ENCODE measurements at regions not wholly inside any gene's neighbourhood (a gene's known extent, or its start where the extent isn't known, plus 50 kb on each side); places are given as distances from the start of the nearest gene placed in this dataset.
A peak's percentile ranks its signal among the peaks of the same experiment; 100 is the strongest.

DNA sequence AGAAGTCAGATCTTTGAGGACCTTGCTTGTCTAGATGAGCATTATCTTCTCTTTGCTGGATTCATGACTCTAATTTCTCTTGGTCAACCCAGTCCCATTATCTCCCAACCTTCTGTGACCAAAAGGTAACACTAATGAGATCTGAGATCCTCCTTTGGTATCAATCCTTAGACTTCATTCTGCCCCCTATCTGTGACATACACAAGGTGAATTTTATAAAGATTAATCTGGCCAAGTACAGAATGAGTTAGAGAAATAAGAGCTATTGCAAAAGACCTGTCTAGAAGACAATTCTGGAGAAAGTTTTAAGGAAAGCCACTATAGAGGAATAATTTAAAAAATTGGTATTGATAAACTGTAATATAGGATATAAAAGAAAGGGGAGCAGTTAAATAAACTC is 113.8 kb upstream of the KCNMB2 start:
- no peak for FAIRE-seq
- TF ChIP-seq, protein P1, sequence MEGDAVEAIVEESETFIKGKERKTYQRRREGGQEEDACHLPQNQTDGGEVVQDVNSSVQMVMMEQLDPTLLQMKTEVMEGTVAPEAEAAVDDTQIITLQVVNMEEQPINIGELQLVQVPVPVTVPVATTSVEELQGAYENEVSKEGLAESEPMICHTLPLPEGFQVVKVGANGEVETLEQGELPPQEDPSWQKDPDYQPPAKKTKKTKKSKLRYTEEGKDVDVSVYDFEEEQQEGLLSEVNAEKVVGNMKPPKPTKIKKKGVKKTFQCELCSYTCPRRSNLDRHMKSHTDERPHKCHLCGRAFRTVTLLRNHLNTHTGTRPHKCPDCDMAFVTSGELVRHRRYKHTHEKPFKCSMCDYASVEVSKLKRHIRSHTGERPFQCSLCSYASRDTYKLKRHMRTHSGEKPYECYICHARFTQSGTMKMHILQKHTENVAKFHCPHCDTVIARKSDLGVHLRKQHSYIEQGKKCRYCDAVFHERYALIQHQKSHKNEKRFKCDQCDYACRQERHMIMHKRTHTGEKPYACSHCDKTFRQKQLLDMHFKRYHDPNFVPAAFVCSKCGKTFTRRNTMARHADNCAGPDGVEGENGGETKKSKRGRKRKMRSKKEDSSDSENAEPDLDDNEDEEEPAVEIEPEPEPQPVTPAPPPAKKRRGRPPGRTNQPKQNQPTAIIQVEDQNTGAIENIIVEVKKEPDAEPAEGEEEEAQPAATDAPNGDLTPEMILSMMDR (IDR thresholded peaks at IDR 0.05; ENCODE audit: control extremely low read depth in 1 of 3, insufficient read depth in 1 of 3, low read depth in 1 of 3, low read length in 3 of 3), result peak in 1 of 3 experiments; percentile 16; a peak in 1 of 4 replicates
- TF ChIP-seq EP300 (IDR thresholded peaks at IDR 0.05; ENCODE audit: borderline replicate concordance in 1 of 2, low read depth in 2 of 2, low read length in 2 of 2) (no peak), CBX5 (IDR thresholded peaks at IDR 0.05; ENCODE audit: low read depth, low read length) (no peak)
- H2AK5ac ChIP-seq (ENCODE audit: low read depth, low read length), result no peak overlapping the region

More for the DNA sequence above, 113.8 kb upstream of the KCNMB2 start:
- no peak for DNase-seq (ENCODE audit: low read depth in 1 of 2, low spot score in 2 of 2)
- no peak overlapping the region for H3K56ac ChIP-seq (replicated peaks; ENCODE audit: insufficient read length, low read depth, low read length)
- H3K9ac ChIP-seq (replicated peaks in 1 of 4; ENCODE audit: extremely low read depth in 1 of 4, low read depth in 3 of 4, low read length in 3 of 4), result no peak overlapping the region
- no peak overlapping the region for H4K8ac ChIP-seq (ENCODE audit: extremely low read depth, insufficient read depth, low read length)
- H3K4me2 ChIP-seq (ENCODE audit: insufficient read depth in 1 of 2, low read depth in 2 of 2, low read length in 2 of 2), result no peak overlapping the region
- no peak overlapping the region for H2BK12ac ChIP-seq (ENCODE audit: low read depth, low read length)
- H3K23ac ChIP-seq (ENCODE audit: insufficient read length), result no peak overlapping the region
- no peak overlapping the region for H2BK15ac ChIP-seq (ENCODE audit: low read length)
- ChIA-PET POLR2A (ENCODE audit: partially characterized antibody) (no interaction called here), CTCF (ENCODE audit: partially characterized antibody) (interaction anchor here (0.6 to 2.7 kb wide), 6 partner anchors 10 to 526 kb away, joined by 3 to 11 read pairs (median 3); no protein-coding TSS in a partner anchor)
- H3K4ac ChIP-seq (replicated peaks; ENCODE audit: insufficient read length, low read depth, low read length), result no peak overlapping the region
- H3K36me3 ChIP-seq (ENCODE audit: control insufficient read depth in 2 of 4, insufficient read depth in 4 of 4, low read length in 3 of 4), result no peaks in the 10 kb centered on the region
- H3K4me1 ChIP-seq (replicated peaks in 1 of 4; ENCODE audit: control insufficient read depth in 3 of 4, insufficient read depth in 4 of 4, low read length in 3 of 4), result no peaks in the 10 kb centered on the region
- no peak overlapping the region for H3K4me3 ChIP-seq (ENCODE audit: extremely low read depth in 1 of 4, insufficient read depth in 2 of 4, low read depth in 3 of 4, low read length in 4 of 4)
- no peaks in the 10 kb centered on the region for H3K9me3 ChIP-seq (ENCODE audit: insufficient read depth in 2 of 2, low read depth in 1 of 2, low read length in 1 of 2)
- H4K5ac ChIP-seq (ENCODE audit: insufficient read length, low read depth, low read length), result no peak overlapping the region
- peaks cover 0 to 1% of the 10 kb centered on the region in 2 experiments for H4K20me1 ChIP-seq (replicated peaks in 1 of 2; ENCODE audit: control insufficient read depth in 1 of 2, insufficient read depth in 2 of 2, low read length in 2 of 2)
- H4K91ac ChIP-seq (replicated peaks; ENCODE audit: insufficient read length, low read length), result no peak overlapping the region
- no peak overlapping the region for H2AFZ ChIP-seq (ENCODE audit: low read length)
- H3K23me2 ChIP-seq (ENCODE audit: low read depth, low read length), result no peaks in the 10 kb centered on the region
- no peaks in the 10 kb centered on the region for H3K79me2 ChIP-seq (ENCODE audit: control insufficient read depth in 1 of 2, insufficient read depth in 2 of 2, low read length in 2 of 2)
- H3K18ac ChIP-seq (ENCODE audit: extremely low read depth, low read length), result no peak overlapping the region
- H2BK120ac ChIP-seq (replicated peaks; ENCODE audit: low read depth, low read length), result no peak overlapping the region
- H2BK5ac ChIP-seq (ENCODE audit: low read depth, low read length), result no peak overlapping the region
- no peaks in the 10 kb centered on the region for H3K27me3 ChIP-seq (replicated peaks in 1 of 4; ENCODE audit: control insufficient read depth in 3 of 4, extremely low read depth in 1 of 4, insufficient read depth in 3 of 4, low read length in 3 of 4)
- no peak overlapping the region for H3K27ac ChIP-seq (ENCODE audit: low read depth, low read length)
- no peaks in the 10 kb centered on the region for H3K79me1 ChIP-seq (ENCODE audit: low read depth, low read length)
- no peak overlapping the region for H2BK20ac ChIP-seq (ENCODE audit: low read length)
- H3K14ac ChIP-seq (ENCODE audit: insufficient read length), result no peak overlapping the region
